ENCODE measurements at regions not wholly inside any gene's neighbourhood (a gene's known extent, or its start where the extent isn't known, plus 50 kb on each side); places are given as distances from the start of the nearest gene placed in this dataset.
"Not testable (repeated sequence)": the region's sequence is repeated elsewhere in the genome, so short reads cannot be mapped to it uniquely, and the experiment has no call there.

DNA sequence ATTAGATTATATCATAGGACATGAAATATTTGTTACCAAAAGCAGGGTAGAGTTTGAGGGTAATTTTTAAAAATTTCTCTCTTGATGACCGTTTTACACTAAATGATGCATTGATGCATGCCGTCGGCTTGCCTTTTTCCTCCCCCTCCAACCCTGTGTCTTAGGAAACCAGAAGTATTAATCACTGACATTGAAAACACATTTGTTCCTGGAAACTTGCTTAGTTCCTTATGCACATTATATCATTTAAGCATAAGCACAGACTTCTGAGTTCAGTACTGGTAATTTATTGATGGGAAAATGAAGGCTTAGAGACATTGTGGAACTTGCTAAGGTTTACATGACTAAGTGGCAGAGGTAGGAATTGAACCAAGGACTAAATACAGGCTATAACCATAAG is 206.3 kb upstream of the SPHKAP start:
- no peak for DNase-seq

DNA sequence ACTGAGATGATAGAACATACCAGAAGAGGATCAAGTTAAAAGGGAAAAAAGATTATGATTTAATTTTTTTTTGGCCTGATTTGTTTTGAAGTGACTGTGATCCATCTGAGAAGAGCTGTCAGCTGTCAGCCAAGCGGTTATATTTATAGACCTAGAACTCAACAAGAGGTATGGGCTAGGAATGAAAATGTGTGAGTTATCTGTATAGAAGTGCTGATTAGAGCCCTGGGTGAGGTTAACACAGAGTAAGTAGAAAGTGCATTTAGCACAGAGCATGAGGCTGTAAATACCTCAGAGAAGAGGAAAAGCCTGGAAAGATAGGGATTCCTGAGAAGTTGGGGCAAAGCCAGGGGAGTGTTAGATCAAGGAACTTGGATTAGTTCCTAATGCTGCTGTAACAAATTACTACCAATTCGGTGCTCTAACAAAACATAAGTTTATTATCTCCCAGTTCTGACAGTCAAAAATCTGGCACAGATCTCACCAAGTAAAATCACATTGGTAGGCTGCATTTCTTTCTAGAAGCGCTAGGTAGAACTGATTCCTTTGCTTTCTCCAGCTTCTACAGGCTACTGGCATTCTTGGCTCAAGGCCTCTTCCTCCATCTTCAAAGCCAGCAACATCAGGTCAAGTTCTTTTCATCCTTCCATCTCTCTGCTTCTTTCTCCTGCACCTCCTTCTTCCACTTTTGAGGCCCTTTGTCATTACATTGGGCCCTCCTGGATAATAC is 197.4 kb upstream of the SPHKAP start:
- no peak for DNase-seq

DNA sequence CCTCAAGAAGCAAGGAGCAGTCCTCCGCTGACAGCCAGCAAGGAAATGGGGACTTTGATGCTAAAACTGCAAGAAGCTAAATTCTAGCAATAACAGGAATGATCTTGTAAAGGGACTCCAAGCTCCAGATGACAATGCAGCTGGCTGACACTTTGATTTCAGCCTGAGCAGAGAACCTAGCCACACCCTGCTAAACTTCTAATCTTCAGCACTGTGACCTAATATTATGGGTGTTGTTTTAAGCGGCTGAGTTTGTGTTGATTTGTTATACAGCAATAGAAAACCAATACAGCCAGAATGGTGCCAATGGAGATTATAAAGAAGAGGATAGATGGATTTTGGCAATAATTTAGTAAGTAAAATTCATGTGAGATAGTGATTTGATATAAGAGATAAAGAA is 196.7 kb upstream of the SPHKAP start:
- no peak for DNase-seq

DNA sequence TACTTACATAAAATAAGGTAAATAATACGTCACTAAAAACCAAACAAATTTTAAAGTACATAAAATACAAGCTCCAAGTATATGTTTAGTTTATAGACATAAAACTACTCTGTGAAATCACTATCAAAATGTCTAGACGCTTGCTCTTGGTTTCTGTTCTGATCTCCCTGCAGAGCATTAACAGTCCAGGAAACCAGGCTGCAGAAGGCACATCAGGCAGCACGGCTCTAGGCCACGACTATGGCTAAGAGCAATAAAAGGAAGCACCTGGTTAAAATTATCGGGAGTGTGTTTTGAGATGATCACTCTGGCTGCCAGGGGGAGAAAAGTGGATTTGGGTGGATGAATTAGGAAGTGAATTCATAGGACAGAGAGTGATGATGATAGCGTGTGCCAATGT is 196.0 kb upstream of the SPHKAP start:
- no peak for DNase-seq

DNA sequence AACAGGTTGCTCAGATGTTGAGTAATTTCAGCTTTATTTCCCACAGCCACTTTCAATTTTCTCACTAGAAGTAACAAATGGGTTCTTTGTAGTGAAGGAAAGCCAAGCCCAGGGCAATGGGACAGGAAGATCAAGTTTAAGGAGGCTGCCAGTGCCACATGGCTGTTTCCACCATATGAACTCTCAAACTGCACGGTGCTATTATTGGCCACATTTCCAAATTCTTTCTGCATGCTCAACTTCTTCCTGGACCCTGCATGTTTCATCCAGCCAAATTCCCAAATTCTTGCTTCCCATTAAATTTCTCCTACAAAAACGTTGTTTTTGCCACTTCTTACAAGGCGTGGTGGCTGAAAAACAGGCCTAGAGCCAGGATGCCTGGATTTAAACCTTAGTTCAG is 193.3 kb upstream of the SPHKAP start:
- no peak for DNase-seq

DNA sequence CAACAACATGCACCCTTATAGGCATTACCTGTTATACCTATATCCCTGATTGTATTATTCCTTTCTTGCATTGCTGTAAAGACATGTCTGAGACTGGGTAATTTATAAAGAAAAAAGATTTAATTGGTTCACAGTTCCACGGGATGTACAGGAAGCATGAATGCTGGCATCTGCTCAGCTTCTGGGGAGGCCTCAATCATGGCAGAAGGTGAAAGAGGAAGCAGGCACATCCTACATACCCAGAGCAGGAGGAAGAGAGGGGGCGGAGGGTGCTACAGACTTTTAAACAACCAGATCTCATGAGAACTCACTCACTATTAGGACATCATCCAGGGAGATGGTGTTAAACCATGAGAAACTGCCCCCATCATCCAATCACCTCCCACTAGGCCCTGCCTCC is 191.7 kb upstream of the SPHKAP start:
- DNase-seq = no peak

DNA sequence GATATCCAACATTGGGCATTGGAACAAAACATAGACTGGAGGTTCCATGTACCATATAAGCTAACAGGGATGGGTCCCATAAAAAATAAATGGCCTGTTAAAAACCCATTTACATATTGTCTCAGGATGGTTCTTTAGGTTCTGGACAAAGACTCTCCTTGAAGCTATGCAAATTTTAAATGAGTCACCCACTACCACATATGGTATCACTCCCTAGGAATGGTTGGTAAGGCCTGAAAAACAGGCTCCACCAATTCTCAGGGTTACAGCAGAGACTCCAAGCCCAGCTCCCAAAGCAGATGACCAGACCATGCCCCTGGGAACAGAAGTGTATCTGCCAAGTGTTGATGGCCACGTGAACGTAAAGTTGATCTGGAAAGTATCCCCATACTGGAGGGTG is 190.7 kb upstream of the SPHKAP start:
- DNase-seq = no peak

DNA sequence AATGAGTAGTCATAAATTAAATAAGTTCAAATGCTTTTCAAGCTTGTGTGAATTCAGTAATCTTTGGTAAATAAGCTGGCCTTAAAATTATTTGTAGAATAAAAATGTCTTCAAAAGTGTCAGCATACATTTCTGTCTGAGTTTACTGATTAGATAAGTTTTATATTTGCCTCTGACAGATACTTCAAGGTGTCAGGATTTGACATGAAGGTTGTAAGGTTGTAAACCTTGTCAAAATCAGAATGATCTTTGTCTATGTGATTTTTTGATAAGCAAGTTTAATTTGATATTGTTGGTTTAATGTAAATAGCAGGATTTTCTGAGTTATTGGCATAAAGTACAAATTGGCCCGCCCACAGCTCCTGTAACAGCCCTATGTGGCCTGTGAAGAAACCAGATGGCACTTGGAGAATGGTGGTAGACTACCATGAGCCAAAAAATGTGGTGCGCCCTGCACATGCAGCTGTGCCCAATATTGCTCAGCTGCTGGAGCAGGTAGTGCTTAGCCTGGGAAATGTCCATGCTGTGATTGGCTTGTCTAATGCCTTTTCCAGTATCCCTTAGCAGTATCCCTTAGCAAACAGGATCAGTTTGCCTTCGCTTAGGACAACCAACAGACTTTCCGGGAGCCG is 188.0 kb upstream of the SPHKAP start:
- no peak for DNase-seq

DNA sequence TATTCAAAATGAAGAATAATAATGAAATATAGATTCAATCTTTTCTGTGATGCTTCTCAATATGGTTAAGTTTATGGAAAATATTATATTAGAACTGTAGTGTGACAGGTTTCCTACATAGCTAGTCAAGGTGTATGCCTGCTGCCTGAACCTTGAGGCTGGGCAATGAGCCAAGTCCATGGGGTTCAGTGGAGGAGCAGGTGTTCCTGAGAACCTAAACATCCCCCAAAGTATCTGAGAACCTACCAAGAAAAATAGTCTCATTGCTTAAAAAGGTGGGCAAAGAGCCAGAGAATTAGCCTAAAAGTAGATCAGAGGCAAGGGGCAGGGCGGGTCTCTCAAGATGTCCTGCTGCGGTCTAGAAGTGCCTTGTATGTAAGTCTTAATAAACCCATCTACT is 185.9 kb upstream of the SPHKAP start:
- no peak for DNase-seq

DNA sequence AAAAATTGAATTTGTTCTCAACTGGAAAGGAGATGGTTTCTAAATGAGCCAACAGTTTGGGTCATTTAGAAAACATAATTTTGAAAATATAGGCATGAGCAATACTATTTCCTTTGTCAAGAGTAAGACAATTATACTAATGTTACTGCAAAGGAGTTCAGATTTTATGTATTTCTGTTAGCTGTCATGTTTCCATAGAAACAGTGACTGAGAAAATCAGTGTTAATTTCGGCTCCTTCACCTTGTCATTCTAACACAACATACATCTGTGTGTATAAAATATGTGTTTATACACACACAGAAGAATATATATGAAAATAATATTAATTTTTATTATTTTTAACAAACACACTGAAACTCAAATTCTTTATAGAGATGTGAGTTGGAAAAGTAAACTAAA is 178.0 kb upstream of the SPHKAP start:
- DNase-seq = no peak

DNA sequence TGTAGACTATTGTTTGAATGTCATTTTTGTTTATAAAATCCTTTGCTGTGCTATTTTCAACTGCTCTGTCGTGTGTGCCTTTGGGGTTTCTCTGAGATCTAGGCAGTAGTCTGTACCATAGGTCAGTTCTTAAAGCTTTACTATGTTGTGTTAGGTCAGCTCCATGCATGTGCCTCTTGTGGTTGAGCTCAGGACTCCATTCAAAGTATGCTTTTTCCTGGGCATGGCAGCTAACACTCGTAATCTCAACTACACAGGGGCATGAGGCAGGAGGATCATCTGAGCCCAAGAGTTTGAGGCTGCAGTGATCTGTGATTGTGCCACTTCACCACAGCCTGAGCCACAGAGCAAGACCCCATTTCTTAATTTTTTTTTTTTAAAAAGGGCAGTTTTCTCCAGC is 174.4 kb upstream of the SPHKAP start:
- no peak for DNase-seq

DNA sequence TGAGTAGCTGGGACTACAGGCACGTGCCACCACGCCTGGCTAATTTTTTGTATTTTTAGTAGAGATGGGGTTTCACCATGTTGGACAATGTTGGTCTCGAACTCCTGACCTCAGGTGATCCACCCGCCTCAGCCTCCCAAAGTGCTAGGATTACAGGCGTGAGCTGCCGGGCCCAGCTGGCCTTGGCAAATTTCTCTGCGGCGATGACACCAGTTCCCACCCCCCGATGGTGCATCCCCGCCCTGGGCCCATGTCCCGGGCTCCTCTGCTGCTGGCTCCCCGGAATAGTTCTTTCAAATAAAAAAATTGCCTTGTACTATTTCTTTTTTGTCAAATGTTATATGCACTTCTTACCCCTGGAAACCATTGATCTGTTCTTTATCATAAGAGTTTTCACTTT is 171.5 kb upstream of the SPHKAP start:
- DNase-seq = not testable (repeated sequence)

DNA sequence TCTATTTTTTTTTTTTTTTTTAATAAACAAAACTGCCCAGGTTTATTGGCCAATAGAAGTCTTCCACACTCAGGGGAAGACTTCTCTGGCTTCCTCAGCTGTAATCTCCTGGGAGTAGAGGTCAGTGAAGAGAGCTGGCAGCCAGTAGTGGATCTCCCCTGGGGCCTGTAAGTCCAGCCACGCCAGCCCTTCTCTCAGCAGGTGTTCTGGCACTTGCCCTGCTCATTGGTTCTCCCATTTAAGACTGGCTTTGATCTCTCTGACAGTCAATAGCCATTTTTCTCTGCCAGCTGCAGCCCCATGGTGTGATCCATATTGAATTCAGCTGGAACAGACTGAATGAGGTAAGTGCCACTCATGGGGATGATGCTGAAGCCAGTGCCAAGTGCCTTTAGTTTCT is 170.6 kb upstream of the SPHKAP start:
- DNase-seq = no peak

DNA sequence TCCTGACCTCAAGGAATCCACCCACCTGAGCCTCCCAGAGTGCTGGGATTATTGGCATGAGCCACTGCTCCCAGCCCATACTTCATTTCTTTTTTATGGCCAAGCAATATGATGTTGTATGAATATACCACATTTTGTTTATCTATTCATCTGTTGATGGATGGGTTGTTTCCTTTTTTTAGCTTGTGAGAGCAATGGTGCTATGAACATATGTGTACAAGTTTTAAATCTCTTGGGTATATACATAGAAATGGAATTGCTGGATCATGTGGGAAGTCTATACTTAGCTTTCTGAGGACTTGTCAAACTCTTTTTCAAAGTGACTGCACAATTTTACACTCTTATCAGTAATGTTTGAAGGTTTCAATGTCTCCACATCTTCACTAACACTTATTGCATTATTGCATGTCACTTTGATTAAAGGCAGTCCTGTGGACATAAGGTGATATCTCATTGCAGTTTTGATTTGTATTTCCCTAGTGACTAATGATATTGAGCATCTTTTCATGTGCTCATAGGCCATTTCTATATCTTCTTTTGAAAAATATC is 167.1 kb upstream of the SPHKAP start:
- no peak for DNase-seq

DNA sequence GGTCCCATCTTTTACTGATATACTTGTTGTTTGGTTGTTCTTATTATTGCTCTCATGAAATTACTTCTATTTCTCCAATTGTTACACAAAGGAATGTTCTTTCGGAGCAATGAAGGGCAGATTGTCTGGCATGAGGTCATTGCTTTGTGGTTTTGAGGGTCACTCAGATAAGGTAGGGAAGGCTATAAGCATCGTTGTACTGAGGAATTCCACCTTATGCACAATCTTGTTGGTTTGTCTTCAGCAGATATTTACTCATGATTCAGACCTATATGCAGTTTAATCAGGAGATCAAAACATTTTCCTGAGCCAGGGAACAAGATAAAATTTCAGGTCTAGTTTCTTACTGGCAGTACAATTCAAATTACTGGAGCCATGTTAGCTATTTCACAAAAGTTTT is 163.0 kb upstream of the SPHKAP start:
- DNase-seq = no peak

DNA sequence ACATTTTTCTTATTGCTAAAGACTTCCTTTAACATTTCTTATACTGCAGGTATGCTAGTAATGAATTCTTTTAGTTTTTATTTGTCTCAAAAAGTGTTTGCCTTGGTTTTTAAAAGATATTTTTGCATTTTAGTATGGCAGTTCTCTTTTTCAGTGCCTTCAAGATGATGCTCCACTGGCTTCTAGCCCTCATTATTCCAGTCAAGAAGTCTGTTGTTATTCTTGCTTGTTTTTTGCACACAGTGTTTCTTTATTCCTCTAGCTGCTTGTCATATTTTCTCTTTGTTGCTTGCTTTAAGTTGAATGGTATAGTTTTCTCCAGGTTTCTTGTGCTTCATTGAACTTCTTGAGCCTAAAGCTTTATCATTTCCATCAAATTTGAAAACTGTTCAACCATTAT is 158.0 kb upstream of the SPHKAP start:
- no peak for DNase-seq

DNA sequence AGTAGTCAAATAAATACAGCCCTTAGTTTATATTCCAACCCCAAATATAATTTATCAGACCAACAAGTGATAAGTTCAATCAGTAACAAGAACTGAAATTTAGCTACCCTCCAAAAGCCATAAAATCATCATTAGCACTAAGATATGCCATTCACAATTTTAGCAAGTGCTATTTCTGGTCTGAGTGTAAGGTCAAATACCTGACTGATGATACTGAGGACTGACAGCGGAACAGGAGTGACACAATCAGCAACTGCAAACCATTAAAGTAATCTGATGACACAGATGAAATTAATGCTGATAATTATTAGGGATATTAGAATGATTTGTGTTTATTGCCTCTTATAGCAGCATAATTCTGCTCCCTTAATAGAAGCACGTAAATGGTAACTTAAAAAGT is 152.7 kb upstream of the SPHKAP start:
- DNase-seq = no peak

DNA sequence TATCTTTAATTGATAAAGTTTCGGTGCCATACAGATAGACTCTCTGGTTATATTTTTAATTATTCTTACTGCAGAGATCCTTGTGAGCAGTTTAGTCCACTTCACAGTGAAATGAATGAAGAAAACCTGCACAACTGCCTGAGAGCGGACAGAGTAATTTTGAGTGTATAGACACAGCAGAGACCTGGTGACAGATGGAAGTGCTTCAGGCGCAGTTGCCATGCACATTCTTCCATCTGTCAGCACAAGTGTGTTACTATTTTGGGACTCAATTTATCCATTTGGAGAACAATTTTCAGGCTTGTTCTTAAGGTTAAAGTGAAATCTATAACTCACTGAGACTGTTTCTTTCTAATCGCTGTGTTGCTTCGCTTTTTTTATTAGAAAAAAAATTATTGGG is 147.8 kb upstream of the SPHKAP start:
- DNase-seq = no peak

DNA sequence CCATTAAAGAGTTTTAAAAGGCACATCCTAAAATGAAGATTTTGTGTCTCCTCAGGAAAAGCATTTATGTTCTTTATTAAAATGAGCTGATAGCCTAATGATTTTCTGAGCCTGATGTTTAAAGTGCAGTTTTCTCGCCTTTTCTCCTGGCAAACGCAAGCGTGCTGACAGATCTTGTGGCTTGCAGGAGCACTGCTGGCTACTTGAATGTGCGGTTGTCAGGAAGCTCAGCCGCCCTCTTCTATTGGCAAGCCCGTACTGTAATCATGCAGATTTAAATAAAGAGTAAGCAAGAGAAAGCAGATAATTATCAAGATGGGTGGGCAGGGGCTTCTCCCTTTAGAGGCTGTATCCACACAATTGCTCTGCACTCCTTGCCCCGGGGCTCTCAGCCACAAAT is 139.5 kb upstream of the SPHKAP start:
- no peak for DNase-seq

DNA sequence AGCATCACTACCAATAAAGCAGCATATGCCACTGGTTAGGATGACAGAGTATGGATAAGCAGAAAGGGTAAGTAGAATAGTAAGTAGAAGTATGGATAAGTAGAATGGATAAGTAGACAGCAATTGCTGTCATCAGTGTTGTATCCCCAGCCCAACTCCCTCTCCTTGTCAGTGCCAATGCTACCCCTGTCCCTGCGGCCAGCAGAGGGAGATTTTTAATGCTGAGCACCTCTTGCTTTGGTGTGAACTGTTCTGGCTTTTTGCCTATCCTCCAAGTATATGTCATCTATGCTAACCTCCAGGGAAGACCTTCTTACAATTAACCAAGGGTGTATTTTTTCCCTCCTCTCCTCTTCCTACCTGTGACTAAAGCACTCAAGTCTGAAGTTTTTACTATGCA is 136.7 kb upstream of the SPHKAP start:
- no peak for DNase-seq

DNA sequence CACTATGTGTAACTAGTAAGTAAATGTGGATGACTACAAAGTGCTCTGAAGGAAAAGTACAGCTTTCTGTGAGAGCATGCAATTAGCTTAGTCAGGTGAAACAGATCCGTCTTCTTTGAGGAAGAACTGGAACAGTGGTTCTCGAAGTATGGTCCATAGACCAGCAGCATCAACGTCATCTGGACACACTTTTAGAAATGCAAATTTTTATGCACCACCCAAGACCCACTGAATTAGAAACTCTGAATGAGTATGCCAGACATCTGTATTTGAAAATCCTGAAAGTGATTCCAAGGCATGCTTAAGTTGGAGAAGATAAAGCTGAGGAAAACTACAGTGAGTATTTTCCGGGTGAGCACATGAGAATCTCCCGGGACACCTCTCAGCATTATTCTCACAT is 130.7 kb upstream of the SPHKAP start:
- no peak for DNase-seq

DNA sequence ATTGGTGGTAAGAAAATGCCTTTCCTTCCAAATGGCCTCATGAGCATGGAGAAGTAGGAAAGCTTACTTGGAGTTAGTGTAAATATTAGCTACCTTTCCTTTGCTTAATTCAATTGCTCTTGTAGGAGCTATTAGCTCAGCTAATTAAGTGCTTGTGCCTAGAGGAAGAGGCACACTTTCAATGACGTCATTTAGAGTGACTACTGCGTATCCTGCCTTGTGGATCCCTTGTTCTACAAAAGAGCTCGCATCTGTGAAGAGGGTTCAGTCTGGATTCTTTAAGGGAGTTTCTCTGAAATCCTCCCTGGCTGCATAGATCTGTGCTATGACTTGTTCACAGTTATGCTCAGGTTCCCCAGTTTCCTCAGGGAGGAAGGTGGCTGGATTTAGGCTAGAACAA is 122.5 kb upstream of the SPHKAP start:
- no peak for DNase-seq

DNA sequence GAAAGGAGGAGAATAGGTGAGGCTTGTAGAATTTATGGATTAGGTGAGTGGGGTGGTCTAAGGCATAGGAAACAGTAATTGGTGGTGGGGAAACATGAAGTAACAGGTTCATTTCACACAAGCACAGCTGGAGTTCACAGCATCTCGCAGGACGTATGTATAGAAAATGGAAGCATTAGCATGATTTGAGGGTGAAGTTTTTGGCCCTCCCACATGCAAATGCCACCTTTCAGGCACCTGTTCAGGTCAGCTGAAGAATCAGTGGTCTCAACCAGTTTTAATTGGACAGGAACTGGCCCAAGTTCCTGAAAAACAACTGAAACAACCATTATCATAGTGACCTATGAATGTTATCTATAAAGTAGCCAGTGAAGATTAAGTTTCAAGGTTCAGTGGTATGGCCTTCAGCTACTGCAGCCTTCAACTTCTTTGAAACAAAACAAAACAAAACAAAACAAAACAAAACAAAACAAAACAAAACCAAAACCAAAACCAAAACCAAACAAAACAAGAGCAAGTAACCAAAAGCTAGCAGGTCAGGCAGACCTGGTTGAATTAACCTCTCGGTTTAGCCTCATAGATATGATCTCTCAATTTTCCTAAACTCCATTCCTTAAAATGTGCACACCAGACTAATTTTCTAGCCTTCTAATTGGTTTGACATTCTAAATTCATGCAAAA is 102.1 kb upstream of the SPHKAP start:
- DNase-seq = no peak

DNA sequence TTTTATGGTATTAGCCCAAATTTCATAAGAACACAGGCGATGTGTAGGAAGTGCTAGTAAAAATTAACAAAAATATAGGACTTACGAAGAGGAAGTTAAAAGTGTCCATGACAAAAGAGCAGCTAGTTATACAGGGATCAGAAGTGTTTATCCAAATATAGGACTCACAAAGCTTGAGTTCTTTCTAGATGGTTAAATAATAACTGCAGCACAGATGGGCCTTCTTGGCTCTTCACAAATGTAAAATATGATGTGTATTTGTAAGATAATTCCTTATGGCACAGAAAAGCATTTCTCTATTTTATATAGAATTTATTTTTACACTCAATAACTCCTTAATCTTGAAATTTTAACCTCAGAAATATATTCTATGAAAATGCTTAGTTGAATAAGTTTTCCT is 100.9 kb upstream of the SPHKAP start:
- no peak for DNase-seq
